NCI-H146 (cell line): ENCODE measurements at regions not wholly inside any gene's neighbourhood (a gene's known extent, or its start where the extent isn't known, plus 50 kb on each side); places are given as distances from the start of the nearest gene placed in this dataset.
A peak's percentile ranks its signal among the peaks of the same experiment; 100 is the strongest.

ENCODE experiments used
- DNase-seq: peaks from one replicate; lab custom pipeline; 2025; lab: John Stamatoyannopoulos, UW

GRCh38 chr3:124576565-124577493 is 153.4 kb upstream of the UMPS start:
- no peak for DNase-seq

DNA sequence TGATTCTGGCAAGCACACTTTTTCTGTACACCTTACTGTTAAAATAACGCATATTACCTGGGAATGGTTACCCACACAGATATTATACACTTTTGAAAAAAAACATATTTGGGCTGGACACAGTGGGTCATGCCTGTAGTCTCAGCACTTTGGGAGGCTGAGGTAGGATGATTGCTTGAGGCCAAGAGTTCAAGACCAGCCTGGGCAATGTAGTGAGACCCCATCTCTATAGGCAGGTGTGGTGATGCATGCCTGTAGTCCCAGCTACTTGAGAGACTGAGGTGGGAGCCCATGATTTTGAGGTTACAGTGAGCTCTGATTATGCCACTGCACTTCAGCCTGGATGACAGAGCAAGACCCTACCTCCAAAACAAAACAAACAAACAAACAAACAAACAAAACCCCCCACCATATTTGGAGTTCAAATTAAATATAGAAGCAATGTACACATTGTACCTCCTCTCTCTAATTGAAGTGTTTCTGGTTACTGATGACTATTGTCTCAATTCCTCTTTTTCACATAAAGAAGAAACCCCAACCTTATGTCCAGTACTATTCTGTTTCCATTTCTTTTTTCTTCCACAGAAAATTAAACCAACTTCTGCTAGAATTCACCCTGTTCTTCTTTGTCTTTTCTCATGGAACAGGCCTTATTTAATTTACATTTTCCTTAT is 152.6 kb upstream of the UMPS start:
- no peak for DNase-seq

DNA sequence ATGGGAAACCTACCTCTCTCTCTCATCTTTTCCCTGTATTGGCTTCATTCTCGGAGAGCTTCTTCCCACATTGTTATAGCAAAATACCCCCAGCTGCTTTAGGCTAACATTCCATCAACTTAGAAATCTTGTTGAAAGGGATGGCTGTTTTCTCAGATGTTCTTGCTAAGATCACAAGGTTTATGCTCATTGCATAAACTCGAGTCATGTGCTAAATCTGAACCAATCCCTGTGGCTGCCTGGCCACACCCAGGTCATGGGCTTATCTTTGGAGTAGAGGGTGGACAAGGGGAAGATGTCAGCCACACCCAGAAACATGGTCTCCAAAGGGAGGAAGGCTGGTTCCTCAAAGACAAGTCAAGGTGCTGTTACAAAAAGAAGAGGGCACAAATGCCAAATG is 150.6 kb upstream of the UMPS start:
- no peak for DNase-seq

- DNase-seq = no peak
These were observed 148.1 kb upstream of the UMPS start for GRCh38 chr3:124582196-124582595.

DNA sequence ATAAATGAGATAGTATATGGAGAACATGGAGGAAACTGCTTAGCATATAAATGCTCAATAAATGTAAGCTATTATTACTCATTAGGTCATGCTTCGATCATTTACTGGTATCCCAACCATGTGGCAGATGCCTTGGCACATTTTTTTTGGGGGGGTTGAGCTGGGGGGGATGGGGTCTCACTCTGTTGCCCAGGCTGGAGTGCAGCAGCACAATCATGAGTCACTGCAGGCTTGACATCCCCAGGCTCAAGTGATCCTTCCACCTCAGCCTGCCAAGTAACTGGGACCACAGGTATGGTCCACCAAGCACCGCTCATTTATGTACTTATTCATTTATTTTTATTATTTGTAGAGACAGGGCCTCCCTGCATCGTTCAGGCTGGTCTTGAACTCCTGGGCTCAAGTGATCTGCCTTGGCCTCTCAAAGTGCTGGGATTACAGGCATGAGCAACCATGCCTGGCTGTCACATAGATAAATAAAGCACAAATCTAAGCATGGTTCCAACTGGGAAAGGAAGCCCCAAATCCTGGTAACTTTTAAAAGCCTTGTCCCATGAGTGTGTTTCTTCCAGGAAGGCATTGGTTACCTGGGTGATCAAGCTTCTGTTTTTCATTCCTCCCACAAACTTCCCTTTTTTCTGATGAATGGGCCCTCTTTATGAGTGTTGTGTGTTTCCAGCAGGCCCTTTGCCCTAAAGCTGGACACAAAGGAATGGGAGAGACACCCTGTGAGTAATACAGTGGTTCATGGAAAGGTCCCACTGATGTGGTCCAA is 147.4 kb upstream of the UMPS start:
- DNase-seq = no peak

GRCh38 chr3:124584245-124584551 is 146.1 kb upstream of the UMPS start:
- DNase-seq = no peak

DNA sequence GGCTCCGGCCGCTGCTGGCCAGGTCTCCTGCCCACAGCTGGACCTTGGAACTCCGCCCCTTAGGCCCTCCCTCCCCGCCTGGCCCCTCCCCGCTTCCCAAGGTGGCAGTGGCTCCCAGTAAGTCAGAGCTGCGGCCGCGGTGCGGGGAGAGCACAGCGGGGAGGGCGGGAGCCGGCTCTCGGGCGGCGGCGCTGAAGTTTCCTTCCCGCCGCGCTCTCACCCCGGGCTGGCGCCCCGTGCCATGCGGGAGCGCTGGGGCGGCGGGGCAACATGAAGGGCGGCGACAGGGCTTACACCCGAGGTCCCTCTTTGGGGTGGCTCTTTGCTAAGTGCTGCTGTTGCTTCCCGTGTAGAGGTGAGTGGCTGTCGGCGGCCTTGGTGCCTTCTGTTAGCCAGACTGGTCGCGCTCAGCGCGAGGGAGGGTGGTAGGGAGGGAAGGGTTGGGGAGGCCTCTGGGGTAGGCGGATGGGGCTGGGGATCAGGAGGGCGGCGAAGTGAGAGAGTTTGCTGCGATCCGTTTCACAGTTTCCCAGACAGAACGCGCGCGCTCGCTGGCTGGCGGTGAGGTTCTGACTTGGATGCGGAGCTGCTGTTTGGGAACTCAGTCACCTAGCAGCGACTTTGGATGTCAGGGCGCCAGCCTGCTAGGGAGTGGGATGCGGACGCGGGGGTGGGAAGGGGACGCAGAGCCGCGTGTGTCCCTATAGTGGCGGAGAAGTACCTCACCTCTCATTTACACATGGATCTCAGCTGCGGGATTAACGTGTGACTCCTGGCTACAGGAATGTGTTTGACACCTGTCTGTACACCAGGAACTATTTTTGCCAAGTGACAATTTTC is 145.5 kb upstream of the UMPS start:
- DNase-seq = peak; percentile 65

GRCh38 chr3:124586126-124587052 is 143.9 kb upstream of the UMPS start:
- no peak for DNase-seq

- no peak for DNase-seq
These were observed 143.2 kb upstream of the UMPS start for GRCh38 chr3:124587053-124587408.

DNA sequence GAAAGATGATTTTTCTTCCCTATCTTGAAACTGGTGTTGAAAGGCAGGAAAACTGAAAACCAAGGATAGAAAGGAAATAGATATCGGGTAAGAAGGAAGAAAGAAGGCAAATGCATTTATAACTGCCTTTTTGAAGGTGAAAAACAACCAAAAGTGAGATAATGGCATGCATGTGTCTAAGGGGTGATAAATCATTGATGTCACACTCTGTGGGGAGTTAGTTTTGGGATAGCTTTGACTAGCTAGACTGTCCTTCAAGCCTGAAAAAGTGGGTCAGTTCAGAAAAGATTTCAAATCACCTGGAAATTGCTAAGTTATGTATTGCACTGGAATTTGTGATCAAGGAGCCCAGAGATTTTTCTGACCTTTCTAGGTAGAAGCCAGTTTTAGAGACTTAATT is 142.2 kb upstream of the UMPS start:
- no peak for DNase-seq

DNA sequence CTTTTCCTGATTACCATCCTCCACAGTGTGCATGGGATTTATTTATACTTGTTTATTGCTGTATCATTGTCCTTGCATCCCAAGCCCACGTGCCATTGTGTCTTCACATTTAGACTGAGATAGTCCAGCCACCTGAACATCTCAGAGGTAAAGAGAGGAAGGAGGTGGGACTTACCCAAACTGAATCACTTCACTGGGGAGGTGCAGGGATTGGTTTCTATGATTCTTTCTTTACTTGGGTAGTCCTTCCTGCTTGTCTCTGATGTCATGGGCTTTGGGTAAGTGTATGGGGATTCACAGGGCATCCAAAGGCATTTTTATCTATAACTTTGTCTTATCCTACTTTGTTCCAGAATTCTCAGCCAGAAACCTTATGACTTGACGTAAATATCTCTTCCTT is 141.5 kb upstream of the UMPS start:
- no peak for DNase-seq

DNA sequence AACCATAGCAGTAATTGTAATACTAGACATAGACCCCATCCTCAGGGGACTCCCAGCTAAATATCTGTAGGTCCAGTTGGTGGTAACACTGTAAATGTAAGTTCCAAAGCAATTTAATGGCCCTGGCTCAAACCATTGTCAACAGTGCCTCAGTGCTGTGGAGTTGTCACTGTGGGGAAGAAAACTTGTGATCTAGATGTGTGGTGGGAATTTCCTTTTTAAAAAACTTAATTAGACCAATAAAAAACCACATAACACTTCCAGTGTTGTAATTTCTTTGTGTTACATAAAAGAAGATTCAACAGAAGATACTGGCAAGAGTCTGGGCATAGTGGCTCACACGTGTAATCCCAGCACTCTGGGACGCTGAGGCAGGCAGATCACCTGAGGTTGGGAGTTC is 138.6 kb upstream of the UMPS start:
- no peak for DNase-seq

DNA sequence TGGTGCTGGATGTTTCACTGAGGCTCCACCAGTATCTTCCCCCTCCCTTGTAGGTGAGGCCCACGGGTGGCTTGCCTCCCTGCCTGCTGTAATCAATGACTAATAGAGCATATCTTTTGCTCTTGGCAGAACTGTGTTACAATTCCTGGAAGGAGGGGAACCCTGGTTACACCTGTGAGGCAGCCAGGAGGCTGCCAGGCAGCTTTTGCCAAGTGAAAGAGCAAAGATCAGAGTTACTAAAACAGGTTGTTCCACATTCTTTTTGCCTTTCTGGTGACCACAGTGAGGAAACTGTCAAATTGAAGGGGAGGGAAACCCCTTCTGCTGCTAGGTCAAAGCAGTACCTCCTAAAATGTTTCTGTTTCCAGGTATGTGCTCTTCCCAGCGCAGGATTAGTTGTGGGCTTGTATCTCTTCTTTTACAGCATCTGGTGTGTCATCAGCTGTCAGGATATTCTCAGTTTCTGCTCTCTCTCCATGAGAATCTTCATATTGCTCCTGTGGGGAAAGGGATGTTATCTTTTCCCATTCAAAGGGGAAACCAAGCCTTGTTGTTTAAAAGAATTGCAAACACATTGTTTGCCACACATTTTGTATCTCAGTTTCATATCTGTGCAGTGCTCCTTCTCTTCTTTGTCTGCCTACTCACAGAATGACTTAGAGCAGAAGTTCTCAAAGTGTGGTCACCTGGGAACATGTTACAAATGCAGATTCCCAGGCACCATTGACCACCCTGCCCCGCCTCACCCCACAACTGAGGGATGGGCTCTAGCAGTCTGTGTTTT is 137.4 kb upstream of the UMPS start:
- peak; percentile 46 for DNase-seq

DNA sequence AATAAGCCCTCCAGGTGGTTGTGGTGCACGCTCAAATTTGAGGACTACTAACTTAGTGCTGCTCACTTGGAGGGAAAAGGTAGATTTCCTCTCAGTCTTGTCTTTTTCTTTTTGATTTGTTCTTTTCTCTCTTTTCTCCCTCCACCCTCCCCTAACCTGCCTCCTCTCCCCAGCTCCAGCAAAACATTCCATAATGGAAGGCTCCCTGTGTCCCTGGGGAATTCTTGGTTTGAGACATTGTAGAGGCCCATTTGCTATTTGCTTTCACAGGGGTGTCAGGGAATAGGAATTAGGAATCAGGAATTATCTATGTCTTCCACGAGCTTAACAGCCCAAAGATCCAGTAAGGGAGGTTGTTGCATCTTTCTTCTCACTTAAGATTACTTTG is 136.8 kb upstream of the UMPS start:
- DNase-seq = no peak

DNA sequence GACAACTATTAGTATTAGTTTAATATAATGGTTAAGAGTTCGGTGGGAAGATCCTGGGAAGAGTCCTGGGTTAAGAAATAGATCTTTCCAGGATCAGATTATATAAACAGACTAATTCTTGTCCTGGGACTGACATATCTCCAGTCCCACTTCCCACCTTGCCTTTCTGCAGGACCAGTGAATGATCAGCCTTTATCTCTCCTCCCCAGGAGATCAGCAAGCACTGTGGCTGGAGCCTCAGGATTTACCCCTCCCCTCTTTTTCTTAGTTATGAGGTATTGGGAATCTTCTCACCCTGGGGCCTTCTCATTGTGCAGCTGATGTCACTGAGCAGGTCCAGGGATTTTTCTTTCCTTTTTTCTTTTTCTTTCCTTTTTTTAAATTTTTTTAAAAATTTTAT is 135.7 kb upstream of the UMPS start:
- DNase-seq = no peak

- no peak for DNase-seq
These were observed 133.0 kb upstream of the UMPS start for GRCh38 chr3:124597273-124597672.

- no peak for DNase-seq
These were observed 132.3 kb upstream of the UMPS start for GRCh38 chr3:124597979-124598378.

GRCh38 chr3:124599147-124599765 is 131.0 kb upstream of the UMPS start:
- peak; percentile 39 for DNase-seq

- no peak for DNase-seq
These were observed 130.2 kb upstream of the UMPS start for GRCh38 chr3:124599779-124600693.
